ENCODE measurements at regions not wholly inside any gene's neighbourhood (a gene's known extent, or its start where the extent isn't known, plus 50 kb on each side); places are given as distances from the start of the nearest gene placed in this dataset.
"Not testable (repeated sequence)": the region's sequence is repeated elsewhere in the genome, so short reads cannot be mapped to it uniquely, and the experiment has no call there.

- no peak for DNase-seq
Measured at GRCh38 chr10:60508037-60508436, 118.4 kb upstream of the ANK3 start.

GRCh38 chr10:60502621-60503020, 112.9 kb upstream of the ANK3 start:
- DNase-seq, result no peak

GRCh38 chr10:60498985-60499384, 109.3 kb upstream of the ANK3 start:
- no peak for DNase-seq

- DNase-seq, result no peak
Measured at GRCh38 chr10:60497364-60497763, 107.7 kb upstream of the ANK3 start.

GRCh38 chr10:60496181-60496580, 106.5 kb upstream of the ANK3 start:
- DNase-seq, result no peak

GRCh38 chr10:60495338-60496055, 105.8 kb upstream of the ANK3 start:
- no peak for DNase-seq

GRCh38 chr10:60494774-60495173, 105.1 kb upstream of the ANK3 start:
- no peak for DNase-seq

GRCh38 chr10:60491162-60491561, 101.5 kb upstream of the ANK3 start:
- no peak for DNase-seq

- no peak for DNase-seq
Measured at GRCh38 chr10:60490013-60490412, 100.3 kb upstream of the ANK3 start.

GRCh38 chr10:60488111-60488669, 98.5 kb upstream of the ANK3 start:
- no peak for DNase-seq

- DNase-seq, result no peak
Measured at GRCh38 chr10:60487543-60487942, 97.9 kb upstream of the ANK3 start.

GRCh38 chr10:60485025-60485424, 95.3 kb upstream of the ANK3 start:
- no peak for DNase-seq

GRCh38 chr10:60480865-60481563, 91.3 kb upstream of the ANK3 start:
- no peak for DNase-seq

- DNase-seq, result no peak
Measured at GRCh38 chr10:60479305-60480020, 89.8 kb upstream of the ANK3 start.

- DNase-seq, result no peak
Measured at GRCh38 chr10:60476451-60476850, 86.8 kb upstream of the ANK3 start.

- DNase-seq, result no peak
Measured at GRCh38 chr10:60473557-60473956, 83.9 kb upstream of the ANK3 start.

- no peak for DNase-seq
Measured at GRCh38 chr10:60470091-60470490, 80.4 kb upstream of the ANK3 start.

- DNase-seq, result not testable (repeated sequence)
Measured at GRCh38 chr10:60469147-60469546, 79.5 kb upstream of the ANK3 start.

GRCh38 chr10:60467202-60467546, 77.5 kb upstream of the ANK3 start:
- no peak for DNase-seq

- DNase-seq, result no peak
Measured at GRCh38 chr10:60466267-60467201, 76.9 kb upstream of the ANK3 start.

- DNase-seq, result no peak
Measured at GRCh38 chr10:60465801-60466200, 76.1 kb upstream of the ANK3 start.

- no peak for DNase-seq
Measured at GRCh38 chr10:60464659-60465058, 75.0 kb upstream of the ANK3 start.

GRCh38 chr10:60463746-60464145, 74.1 kb upstream of the ANK3 start:
- no peak for DNase-seq

Data from activated T-cell treated with anti-CD3 and anti-CD28 coated beads, Interleukin-2, amount 50 U/mL, for 1 hour (primary cell).